ENCODE measurements at regions not wholly inside any gene's neighbourhood (a gene's known extent, or its start where the extent isn't known, plus 50 kb on each side); places are given as distances from the start of the nearest gene placed in this dataset.

DNA sequence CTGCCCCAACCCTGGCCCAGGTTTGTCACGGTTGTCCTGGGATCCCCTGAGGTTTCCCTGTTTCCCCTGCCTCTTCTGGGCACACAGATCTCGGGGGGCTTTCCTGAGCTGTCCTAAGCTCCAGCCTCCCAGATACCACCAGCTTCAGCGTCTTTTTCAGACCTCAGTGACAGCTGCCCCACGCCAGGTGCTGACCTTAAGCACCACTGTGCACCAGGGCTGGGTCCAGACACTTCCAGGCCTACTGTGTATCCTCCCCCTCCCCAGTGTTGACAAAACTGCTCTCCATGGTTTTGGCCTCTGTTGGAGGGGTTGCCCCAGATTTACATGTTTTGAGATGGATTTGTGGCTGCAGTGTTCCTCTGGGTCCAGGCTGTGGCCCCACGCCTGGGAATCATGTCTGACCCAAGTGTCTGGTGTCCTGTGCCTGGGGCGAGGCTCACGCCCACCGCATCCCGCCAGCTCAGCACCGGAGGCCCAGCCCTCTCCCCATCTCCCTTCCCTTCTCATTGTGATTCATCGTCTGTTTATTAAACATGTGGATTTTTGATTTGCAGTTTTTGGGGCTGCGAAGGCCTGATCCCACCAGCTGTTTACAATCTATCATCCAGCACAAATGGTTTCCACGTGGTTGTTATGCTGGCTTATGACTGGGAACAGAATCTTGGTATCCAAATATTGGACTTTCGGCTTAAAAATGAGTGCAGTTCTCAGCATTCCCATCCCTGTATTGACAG is 82.1 kb downstream of the METRNL start:
- no peaks in the 10 kb centered on the region for H3K36me3 ChIP-seq (ENCODE audit: insufficient read depth, low read length)
- ATAC-seq (ENCODE audit: insufficient read depth, low read depth) = no peak
- H3K27me3 ChIP-seq (ENCODE audit: insufficient read depth, low read length, poor library complexity) = peaks cover 7% of the 10 kb centered on the region
- H3K9ac ChIP-seq (ENCODE audit: low read depth, low read length) = no peak overlapping the region
- DNase-seq = no peak
- H3K4me1 ChIP-seq (ENCODE audit: insufficient read depth, low read length) = no peaks in the 10 kb centered on the region
- H3K27ac ChIP-seq (ENCODE audit: low read length) = no peak overlapping the region
- no peak overlapping the region for H3K4me2 ChIP-seq (ENCODE audit: insufficient read depth, low read length)
- no peaks in the 10 kb centered on the region for H4K20me1 ChIP-seq (ENCODE audit: insufficient read depth, low read length)
- no peaks in the 10 kb centered on the region for H3K9me3 ChIP-seq (ENCODE audit: insufficient read depth, low read length, severe bottlenecking)
- TF ChIP-seq, protein P1, sequence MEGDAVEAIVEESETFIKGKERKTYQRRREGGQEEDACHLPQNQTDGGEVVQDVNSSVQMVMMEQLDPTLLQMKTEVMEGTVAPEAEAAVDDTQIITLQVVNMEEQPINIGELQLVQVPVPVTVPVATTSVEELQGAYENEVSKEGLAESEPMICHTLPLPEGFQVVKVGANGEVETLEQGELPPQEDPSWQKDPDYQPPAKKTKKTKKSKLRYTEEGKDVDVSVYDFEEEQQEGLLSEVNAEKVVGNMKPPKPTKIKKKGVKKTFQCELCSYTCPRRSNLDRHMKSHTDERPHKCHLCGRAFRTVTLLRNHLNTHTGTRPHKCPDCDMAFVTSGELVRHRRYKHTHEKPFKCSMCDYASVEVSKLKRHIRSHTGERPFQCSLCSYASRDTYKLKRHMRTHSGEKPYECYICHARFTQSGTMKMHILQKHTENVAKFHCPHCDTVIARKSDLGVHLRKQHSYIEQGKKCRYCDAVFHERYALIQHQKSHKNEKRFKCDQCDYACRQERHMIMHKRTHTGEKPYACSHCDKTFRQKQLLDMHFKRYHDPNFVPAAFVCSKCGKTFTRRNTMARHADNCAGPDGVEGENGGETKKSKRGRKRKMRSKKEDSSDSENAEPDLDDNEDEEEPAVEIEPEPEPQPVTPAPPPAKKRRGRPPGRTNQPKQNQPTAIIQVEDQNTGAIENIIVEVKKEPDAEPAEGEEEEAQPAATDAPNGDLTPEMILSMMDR (IDR thresholded peaks at IDR 0.05; ENCODE audit: borderline replicate concordance, extremely low read depth, low read length, poor library complexity, severe bottlenecking) = no peak
- TF ChIP-seq EZH2 (IDR thresholded peaks at IDR 0.05; ENCODE audit: borderline replicate concordance, low read depth, low read length, severe bottlenecking) = no peak
- H2AFZ ChIP-seq (ENCODE audit: low read depth, low read length) = no peak overlapping the region
- H3K4me3 ChIP-seq (ENCODE audit: low read depth in 1 of 2, low read length in 2 of 2) = no peak overlapping the region
- H3K79me2 ChIP-seq (ENCODE audit: insufficient read depth, low read length) = no peaks in the 10 kb centered on the region

DNA sequence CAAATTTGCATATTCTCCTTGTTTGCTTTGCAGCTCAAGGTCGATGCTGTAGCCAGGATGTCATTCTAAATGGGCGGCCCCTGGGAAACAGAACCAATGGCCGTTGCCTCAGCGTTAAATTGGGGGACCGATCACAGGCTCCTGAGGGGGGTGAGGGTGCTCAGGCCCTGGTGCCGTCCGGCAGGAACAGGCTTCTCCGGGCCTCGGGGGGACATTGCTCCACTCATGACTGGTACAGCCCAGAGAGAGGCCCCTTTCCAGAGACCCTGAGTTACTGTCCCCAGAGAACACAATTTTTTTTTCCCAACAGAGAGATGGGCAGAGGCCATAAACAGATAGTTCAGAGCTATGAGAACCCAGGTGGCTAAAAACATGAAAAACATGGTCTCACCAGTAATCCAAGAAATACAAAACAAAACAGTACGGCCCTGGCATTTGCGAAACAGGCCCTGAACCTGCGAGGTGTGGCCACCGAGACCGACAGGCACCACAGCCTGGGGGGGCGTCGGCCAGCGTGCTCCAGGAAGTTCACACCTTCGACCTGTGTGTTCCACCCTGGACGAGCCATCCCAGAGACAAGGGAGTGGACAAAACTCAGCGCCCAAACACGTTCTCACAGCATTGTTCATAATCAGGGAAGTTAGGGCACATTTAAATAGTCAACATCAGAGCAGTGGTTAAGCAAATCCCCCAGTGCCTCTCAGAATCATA is 82.8 kb downstream of the METRNL start:
- ATAC-seq (ENCODE audit: insufficient read depth, low read depth) = no peak
- H3K79me2 ChIP-seq (ENCODE audit: insufficient read depth, low read length) = no peaks in the 10 kb centered on the region
- H3K4me2 ChIP-seq (ENCODE audit: insufficient read depth, low read length) = no peak overlapping the region
- H3K36me3 ChIP-seq (ENCODE audit: insufficient read depth, low read length) = no peaks in the 10 kb centered on the region
- no peak overlapping the region for H3K9ac ChIP-seq (ENCODE audit: low read depth, low read length)
- H3K27ac ChIP-seq (ENCODE audit: low read length) = no peak overlapping the region
- no peak overlapping the region for H2AFZ ChIP-seq (ENCODE audit: low read depth, low read length)
- DNase-seq = no peak
- TF ChIP-seq EZH2 (IDR thresholded peaks at IDR 0.05; ENCODE audit: borderline replicate concordance, low read depth, low read length, severe bottlenecking) = no peak
- TF ChIP-seq, protein P1 (IDR thresholded peaks at IDR 0.05; ENCODE audit: borderline replicate concordance, extremely low read depth, low read length, poor library complexity, severe bottlenecking) = no peak
- H4K20me1 ChIP-seq (ENCODE audit: insufficient read depth, low read length) = no peaks in the 10 kb centered on the region
- no peaks in the 10 kb centered on the region for H3K9me3 ChIP-seq (ENCODE audit: insufficient read depth, low read length, severe bottlenecking)
- no peaks in the 10 kb centered on the region for H3K4me1 ChIP-seq (ENCODE audit: insufficient read depth, low read length)
- no peak overlapping the region for H3K4me3 ChIP-seq (ENCODE audit: low read depth in 1 of 2, low read length in 2 of 2)
- peaks cover 9% of the 10 kb centered on the region for H3K27me3 ChIP-seq (ENCODE audit: insufficient read depth, low read length, poor library complexity)

DNA sequence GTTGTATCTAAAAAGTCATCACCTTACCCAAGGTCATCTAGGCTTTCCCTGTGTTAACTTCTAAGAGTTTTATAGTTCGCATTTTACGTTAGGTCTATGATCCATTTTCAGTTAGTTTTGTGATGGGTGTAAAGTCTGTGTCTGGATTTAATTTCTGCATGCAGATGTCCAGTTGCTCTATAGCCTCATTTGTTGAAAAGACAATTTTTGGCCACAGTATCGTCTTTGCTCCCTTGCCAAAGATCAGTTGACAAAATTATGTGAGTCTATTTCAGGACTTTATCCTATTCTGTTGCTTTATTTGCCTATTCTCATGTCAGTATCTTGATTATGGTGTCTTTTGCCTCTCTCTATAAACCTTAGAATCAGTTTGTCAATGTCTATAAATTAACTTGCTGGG is 85.1 kb downstream of the METRNL start:
- no peaks in the 10 kb centered on the region for H3K4me1 ChIP-seq (ENCODE audit: insufficient read depth, low read length)
- H3K4me2 ChIP-seq (ENCODE audit: insufficient read depth, low read length) = no peak overlapping the region
- H3K4me3 ChIP-seq (ENCODE audit: low read depth in 1 of 2, low read length in 2 of 2) = no peak overlapping the region
- H3K36me3 ChIP-seq (ENCODE audit: insufficient read depth, low read length) = no peaks in the 10 kb centered on the region
- no peaks in the 10 kb centered on the region for H3K9me3 ChIP-seq (ENCODE audit: insufficient read depth, low read length, severe bottlenecking)
- H2AFZ ChIP-seq (ENCODE audit: low read depth, low read length) = no peak overlapping the region
- DNase-seq = no peak
- peaks cover 11% of the 10 kb centered on the region for H3K27me3 ChIP-seq (ENCODE audit: insufficient read depth, low read length, poor library complexity)
- no peak overlapping the region for H3K27ac ChIP-seq (ENCODE audit: low read length)
- H4K20me1 ChIP-seq (ENCODE audit: insufficient read depth, low read length) = no peaks in the 10 kb centered on the region; the same call in 1 of the 2 replicates
- H3K79me2 ChIP-seq (ENCODE audit: insufficient read depth, low read length) = no peaks in the 10 kb centered on the region
- H3K9ac ChIP-seq (ENCODE audit: low read depth, low read length) = no peak overlapping the region
- TF ChIP-seq EZH2 (IDR thresholded peaks at IDR 0.05; ENCODE audit: borderline replicate concordance, low read depth, low read length, severe bottlenecking) = no peak
- TF ChIP-seq, protein P1 (IDR thresholded peaks at IDR 0.05; ENCODE audit: borderline replicate concordance, extremely low read depth, low read length, poor library complexity, severe bottlenecking) = no peak
- ATAC-seq (ENCODE audit: insufficient read depth, low read depth) = no peak

Measured in DND-41 (cell line).